PC-9 (cell line): ENCODE measurements at regions not wholly inside any gene's neighbourhood (a gene's known extent, or its start where the extent isn't known, plus 50 kb on each side); places are given as distances from the start of the nearest gene placed in this dataset.

Experiments
- BruUV-seq: library from RNA; stranded (reverse); fragments of 400-500 nt; replicated peaks from 2 replicates; lab custom pipeline; 2021; lab: Mats Ljungman, UMichigan
- CTCF ChIA-PET: fragments of 300-600 bp; sonication (Branson Sonifier 250); formaldehyde crosslinking; loops from one replicate; lab custom pipeline; 2022; ENCODE audit warnings: antibody characterized with exemption; lab: Charles Lee
- POLR2A ChIA-PET: fragments of 300-600 bp; sonication (Branson Sonifier 250); formaldehyde crosslinking; loops from one replicate; lab custom pipeline; 2022; ENCODE audit warnings: antibody characterized with exemption; ENCODE audit not compliant: unreplicated experiment; lab: Charles Lee
- DNase-seq, 2 experiments: peaks; one replicate each; pipeline versions ENCODE4 v3.0.0 to v3.0.0-alpha.2; 2015 to 2022; ENCODE audit warnings: mixed read lengths in 1 of 2
- H2AFZ ChIP-seq: fragments of 200-600 bp; sonication (generic); 2 replicates; pipeline ENCODE4 v1.8.1; 2017; ENCODE audit warnings: antibody characterized with exemption
- H3F3A ChIP-seq: fragments of 200-600 bp; sonication (generic); 2 replicates; pipeline ENCODE4 v1.8.1; 2017; ENCODE audit warnings: antibody characterized with exemption, mild to moderate bottlenecking, low read depth; ENCODE audit not compliant: insufficient read depth
- H3K27ac ChIP-seq: fragments of 200-600 bp; sonication (generic); 2 replicates; pipeline ENCODE4 v1.6.1; 2016; ENCODE audit warnings: mixed run types
- H3K27me3 ChIP-seq: fragments of 200-600 bp; sonication (generic); 2 replicates; pipeline ENCODE4 v1.6.1; 2016; ENCODE audit warnings: low read depth, mixed run types; ENCODE audit not compliant: insufficient read depth
- H3K36me3 ChIP-seq: fragments of 200-600 bp; sonication (generic); 2 replicates; pipeline ENCODE4 v1.6.1; 2016; ENCODE audit warnings: low read depth, mixed run types
- H3K4me1 ChIP-seq: fragments of 200-600 bp; sonication (generic); replicated peaks from 2 replicates; pipeline ENCODE4 v1.6.1; 2016; ENCODE audit warnings: mixed run types; ENCODE audit not compliant: insufficient read depth
- H3K4me2 ChIP-seq: fragments of 200-600 bp; sonication (generic); 2 replicates; pipeline ENCODE4 v1.6.1; 2017; ENCODE audit warnings: mixed run types
- H3K4me3 ChIP-seq: fragments of 200-600 bp; sonication (generic); 2 replicates; pipeline ENCODE4 v1.6.1; 2016; ENCODE audit warnings: mixed run types
- H3K79me2 ChIP-seq: fragments of 200-600 bp; sonication (generic); 2 replicates; pipeline ENCODE4 v1.6.1; 2017; ENCODE audit warnings: low read depth, mixed run types
- H3K9me2 ChIP-seq: fragments of 200-600 bp; sonication (generic); 2 replicates; pipeline ENCODE4 v1.8.1; 2017; ENCODE audit warnings: mild to moderate bottlenecking; ENCODE audit not compliant: insufficient read depth
- H3K9me3 ChIP-seq: fragments of 200-600 bp; sonication (generic); 2 replicates; pipeline ENCODE4 v1.8.1; 2016; ENCODE audit warnings: low read depth; ENCODE audit not compliant: insufficient read depth
- H4K20me1 ChIP-seq: fragments of 200-600 bp; sonication (generic); 2 replicates; pipeline ENCODE4 v1.8.1; 2017; ENCODE audit not compliant: insufficient read depth
- CTCF ChIP-seq: fragments of 200-600 bp; sonication (generic); conservative IDR thresholded peaks from 2 replicates; pipeline ENCODE4 v1.6.1; 2017; ENCODE audit warnings: mixed run types, antibody characterized with exemption, mild to moderate bottlenecking, moderate library complexity
- EZH2 ChIP-seq: fragments of 200-600 bp; sonication (generic); IDR thresholded peaks from 2 replicates; pipeline ENCODE4 v1.8.0; 2017; ENCODE audit warnings: antibody characterized with exemption, low read depth
- intact Hi-C: fragments of 100-400 bp; cut with micrococcal nuclease; formaldehyde crosslinking; loops from one replicate; pipeline ENCODE4 v1.10.0; 2022; ENCODE audit not compliant: unreplicated experiment

GRCh38 chr20:58058421-58059259 is 169.8 kb downstream of the ANKRD60 start:
- Histone ChIP-seq H3K79me2 (no peaks in the 10 kb centered on the region), H3K27ac (no peak overlapping the region), H3F3A (no peaks in the 10 kb centered on the region), H3K27me3 (no peaks in the 10 kb centered on the region), H3K4me2 (no peak overlapping the region), H3K36me3 (no peaks in the 10 kb centered on the region), H3K9me2 (no peaks in the 10 kb centered on the region), H3K4me1 (no peaks in the 10 kb centered on the region), H2AFZ (no peak overlapping the region), H4K20me1 (no peaks in the 10 kb centered on the region), H3K9me3 (0 out of 2 replicates have a peak, but pooled peaks cover 10% of the 10 kb centered on the region), H3K4me3 (no peak overlapping the region)
- TF ChIP-seq EZH2 (no peak), CTCF (no peak)
- intact Hi-C loops = no loop called here
- no TSS peak for BruUV-seq
- no peak for DNase-seq
- CTCF ChIA-PET = interaction anchor here (0.5 kb wide), 1 partner anchor 551 kb away, joined by 3 read pairs; no protein-coding TSS in a partner anchor
- POLR2A ChIA-PET = no interaction called here

GRCh38 chr20:58056921-58057686 is 171.3 kb downstream of the ANKRD60 start:
- no peaks in the 10 kb centered on the region for H3K9me2 ChIP-seq
- H3K27ac ChIP-seq = no peak overlapping the region
- POLR2A ChIA-PET = interaction anchor here (0.6 kb wide), 1 partner anchor 313 kb away, joined by 4 read pairs; no protein-coding TSS in a partner anchor
- CTCF ChIA-PET = no interaction called here
- TF ChIP-seq CTCF (no peak), EZH2 (no peak)
- no peaks in the 10 kb centered on the region for H4K20me1 ChIP-seq
- no peaks in the 10 kb centered on the region for H3K4me1 ChIP-seq
- intact Hi-C loops = no loop called here
- no peaks in the 10 kb centered on the region for H3K79me2 ChIP-seq
- H3K27me3 ChIP-seq = no peaks in the 10 kb centered on the region
- no peaks in the 10 kb centered on the region for H3K36me3 ChIP-seq
- H3K4me3 ChIP-seq = no peak overlapping the region
- no peak overlapping the region for H2AFZ ChIP-seq
- no TSS peak for BruUV-seq
- H3K4me2 ChIP-seq = no peak overlapping the region
- H3K9me3 ChIP-seq = no peaks in the 10 kb centered on the region
- H3F3A ChIP-seq = no peaks in the 10 kb centered on the region
- no peak for DNase-seq

GRCh38 chr20:58056021-58056591 is 172.3 kb downstream of the ANKRD60 start:
- DNase-seq = no peak
- Histone ChIP-seq H3K9me3 (peaks cover 9% of the 10 kb centered on the region), H3K27ac (no peak overlapping the region), H3K36me3 (no peaks in the 10 kb centered on the region), H3F3A (no peaks in the 10 kb centered on the region), H2AFZ (no peak overlapping the region), H3K9me2 (no peaks in the 10 kb centered on the region), H4K20me1 (no peaks in the 10 kb centered on the region), H3K4me3 (no peak overlapping the region), H3K4me1 (no peaks in the 10 kb centered on the region), H3K27me3 (no peaks in the 10 kb centered on the region), H3K4me2 (no peak overlapping the region), H3K79me2 (no peaks in the 10 kb centered on the region)
- TF ChIP-seq CTCF (no peak), EZH2 (no peak)
- ChIA-PET CTCF (no interaction called here), POLR2A (no interaction called here)
- no TSS peak for BruUV-seq
- intact Hi-C loops = no loop called here
